ENCODE measurements at regions not wholly inside any gene's neighbourhood (a gene's known extent, or its start where the extent isn't known, plus 50 kb on each side); places are given as distances from the start of the nearest gene placed in this dataset.

DNA sequence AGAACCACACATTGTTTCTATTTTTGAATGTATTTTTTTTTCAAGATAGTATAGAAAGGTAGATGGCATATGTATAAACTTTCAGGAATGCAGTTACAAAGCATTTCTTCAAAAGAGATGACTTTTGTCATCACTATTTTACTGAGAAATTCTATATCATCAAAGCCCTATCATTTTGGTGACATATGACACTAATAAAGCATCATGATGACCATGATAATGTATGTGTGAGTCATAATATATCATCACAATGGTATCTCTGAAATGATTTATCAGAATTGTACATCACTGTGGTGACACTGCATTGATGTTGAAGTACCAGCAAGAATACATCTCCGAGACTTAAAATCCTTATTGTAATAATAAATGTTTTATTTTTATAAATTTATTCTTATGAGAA lies 1740.8 kb downstream of the PCDH7 start:
- DNase-seq, result no peak
- Histone ChIP-seq H3K4me1 (ENCODE audit: control extremely low read depth in 1 of 4, control insufficient read depth in 4 of 4, insufficient read depth in 4 of 4, low read length in 3 of 4) (no peaks in the 10 kb centered on the region), H3K36me3 (ENCODE audit: control insufficient read depth in 4 of 4, insufficient read depth in 4 of 4, low read length in 3 of 4) (no peaks in the 10 kb centered on the region), H3K4me3 (ENCODE audit: control insufficient read depth in 1 of 7, extremely low read depth in 1 of 7, insufficient read depth in 4 of 7, low read depth in 2 of 7, low read length in 6 of 7) (no peak overlapping the region), H3K27ac (ENCODE audit: insufficient read depth in 1 of 2, low read depth in 1 of 2, low read length in 2 of 2, poor library complexity in 1 of 2, severe bottlenecking in 2 of 2) (no peak overlapping the region), H3K27me3 (replicated peaks in 2 of 5; ENCODE audit: control insufficient read depth in 4 of 5, insufficient read depth in 5 of 5, low read length in 4 of 5) (no peaks in the 10 kb centered on the region), H3K9me3 (ENCODE audit: control extremely low read depth in 1 of 5, control insufficient read depth in 4 of 5, insufficient read depth in 2 of 5, low read depth in 1 of 5, low read length in 4 of 5) (no peaks in the 10 kb centered on the region)
- ChIA-PET POLR2A (no interaction called here), CTCF (interaction anchor here (3.0 kb wide), 1 partner anchor 316 kb away, joined by 18 read pairs; no protein-coding TSS in a partner anchor)
- WGBS (ENCODE audit: insufficient coverage), result no CpG with 5 or more reads among the region's 1 CpG

GRCh38 chr4:32462944-32463343 lies 1742.8 kb downstream of the PCDH7 start:
- H3K9me3 ChIP-seq (ENCODE audit: control extremely low read depth in 1 of 5, control insufficient read depth in 4 of 5, insufficient read depth in 2 of 5, low read depth in 1 of 5, low read length in 4 of 5), result no peaks in the 10 kb centered on the region
- no peaks in the 10 kb centered on the region for H3K4me1 ChIP-seq (ENCODE audit: control extremely low read depth in 1 of 4, control insufficient read depth in 4 of 4, insufficient read depth in 4 of 4, low read length in 3 of 4)
- no peak overlapping the region for H3K27ac ChIP-seq (ENCODE audit: insufficient read depth in 1 of 2, low read depth in 1 of 2, low read length in 2 of 2, poor library complexity in 1 of 2, severe bottlenecking in 2 of 2)
- CTCF ChIA-PET, result interaction anchor here (1.1 to 3.0 kb wide), 6 partner anchors 8 to 328 kb away, joined by 3 to 18 read pairs (median 3); no protein-coding TSS in a partner anchor
- H3K27me3 ChIP-seq (replicated peaks in 2 of 5; ENCODE audit: control insufficient read depth in 4 of 5, insufficient read depth in 5 of 5, low read length in 4 of 5), result no peaks in the 10 kb centered on the region
- no peak overlapping the region for H3K4me3 ChIP-seq (ENCODE audit: control insufficient read depth in 1 of 7, extremely low read depth in 1 of 7, insufficient read depth in 4 of 7, low read depth in 2 of 7, low read length in 6 of 7)
- peak; percentile 11 to 49 (median 43) for DNase-seq
- POLR2A ChIA-PET, result no interaction called here
- no peaks in the 10 kb centered on the region for H3K36me3 ChIP-seq (ENCODE audit: control insufficient read depth in 4 of 4, insufficient read depth in 4 of 4, low read length in 3 of 4)
- no CpG with 5 or more reads among the region's 1 CpG for WGBS (ENCODE audit: insufficient coverage)

- H3K9me3 ChIP-seq (ENCODE audit: control extremely low read depth in 1 of 5, control insufficient read depth in 4 of 5, insufficient read depth in 2 of 5, low read depth in 1 of 5, low read length in 4 of 5), result no peaks in the 10 kb centered on the region
- CTCF ChIA-PET, result interaction anchor here (1.3 kb wide), 1 partner anchor 305 kb away, joined by 3 read pairs; no protein-coding TSS in a partner anchor
- DNase-seq, result no peak
- no peak overlapping the region for H3K4me3 ChIP-seq (ENCODE audit: control insufficient read depth in 1 of 7, extremely low read depth in 1 of 7, insufficient read depth in 4 of 7, low read depth in 2 of 7, low read length in 6 of 7)
- POLR2A ChIA-PET, result no interaction called here
- H3K4me1 ChIP-seq (ENCODE audit: control extremely low read depth in 1 of 4, control insufficient read depth in 4 of 4, insufficient read depth in 4 of 4, low read length in 3 of 4), result no peaks in the 10 kb centered on the region
- H3K36me3 ChIP-seq (ENCODE audit: control insufficient read depth in 4 of 4, insufficient read depth in 4 of 4, low read length in 3 of 4), result no peaks in the 10 kb centered on the region
- no CpG with 5 or more reads among the region's 1 CpG for WGBS (ENCODE audit: insufficient coverage)
- no peak overlapping the region for H3K27ac ChIP-seq (ENCODE audit: insufficient read depth in 1 of 2, low read depth in 1 of 2, low read length in 2 of 2, poor library complexity in 1 of 2, severe bottlenecking in 2 of 2)
- H3K27me3 ChIP-seq (replicated peaks in 2 of 5; ENCODE audit: control insufficient read depth in 4 of 5, insufficient read depth in 5 of 5, low read length in 4 of 5), result no peaks in the 10 kb centered on the region
Measured at GRCh38 chr4:32470087-32470585, 1750.0 kb downstream of the PCDH7 start.

DNA sequence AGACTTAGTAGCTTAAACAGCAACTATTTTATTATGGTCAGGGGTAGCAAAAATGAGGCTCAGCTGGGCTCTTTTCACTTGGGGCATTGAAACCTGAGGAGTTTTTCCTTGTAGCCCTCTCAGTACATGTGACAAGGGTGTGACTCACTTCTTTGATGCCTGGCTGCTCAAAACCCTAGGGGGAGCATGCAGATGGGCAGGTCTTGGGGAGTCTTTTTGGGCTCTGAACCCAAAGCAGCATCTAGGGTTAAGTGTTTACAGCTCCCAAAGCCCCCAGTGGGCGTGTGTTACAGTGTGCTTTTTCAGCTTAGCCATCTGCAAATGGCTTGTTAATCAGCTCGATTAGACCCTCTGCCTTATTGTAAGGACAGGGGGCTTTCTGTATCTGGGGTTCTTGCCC lies 1752.7 kb downstream of the PCDH7 start:
- Histone ChIP-seq H3K9me3 (ENCODE audit: control extremely low read depth in 1 of 5, control insufficient read depth in 4 of 5, insufficient read depth in 2 of 5, low read depth in 1 of 5, low read length in 4 of 5) (no peaks in the 10 kb centered on the region), H3K36me3 (ENCODE audit: control insufficient read depth in 4 of 4, insufficient read depth in 4 of 4, low read length in 3 of 4) (no peaks in the 10 kb centered on the region), H3K27me3 (replicated peaks in 2 of 5; ENCODE audit: control insufficient read depth in 4 of 5, insufficient read depth in 5 of 5, low read length in 4 of 5) (no peaks in the 10 kb centered on the region), H3K4me3 (ENCODE audit: control insufficient read depth in 1 of 7, extremely low read depth in 1 of 7, insufficient read depth in 4 of 7, low read depth in 2 of 7, low read length in 6 of 7) (no peak overlapping the region), H3K4me1 (ENCODE audit: control extremely low read depth in 1 of 4, control insufficient read depth in 4 of 4, insufficient read depth in 4 of 4, low read length in 3 of 4) (no peaks in the 10 kb centered on the region), H3K27ac (ENCODE audit: insufficient read depth in 1 of 2, low read depth in 1 of 2, low read length in 2 of 2, poor library complexity in 1 of 2, severe bottlenecking in 2 of 2) (no peak overlapping the region)
- DNase-seq, result no peak
- CTCF ChIA-PET, result no interaction called here
- POLR2A ChIA-PET, result no interaction called here
- WGBS (ENCODE audit: insufficient coverage), result 83% methylated on average over 2 of the region's 2 CpGs

- Histone ChIP-seq H3K27ac (ENCODE audit: insufficient read depth in 1 of 2, low read depth in 1 of 2, low read length in 2 of 2, poor library complexity in 1 of 2, severe bottlenecking in 2 of 2) (no peak overlapping the region), H3K36me3 (ENCODE audit: control insufficient read depth in 4 of 4, insufficient read depth in 4 of 4, low read length in 3 of 4) (no peaks in the 10 kb centered on the region), H3K4me1 (ENCODE audit: control extremely low read depth in 1 of 4, control insufficient read depth in 4 of 4, insufficient read depth in 4 of 4, low read length in 3 of 4) (no peaks in the 10 kb centered on the region), H3K9me3 (ENCODE audit: control extremely low read depth in 1 of 5, control insufficient read depth in 4 of 5, insufficient read depth in 2 of 5, low read depth in 1 of 5, low read length in 4 of 5) (no peaks in the 10 kb centered on the region), H3K4me3 (ENCODE audit: control insufficient read depth in 1 of 7, extremely low read depth in 1 of 7, insufficient read depth in 4 of 7, low read depth in 2 of 7, low read length in 6 of 7) (no peak overlapping the region), H3K27me3 (replicated peaks in 2 of 5; ENCODE audit: control insufficient read depth in 4 of 5, insufficient read depth in 5 of 5, low read length in 4 of 5) (no peaks in the 10 kb centered on the region)
- ChIA-PET POLR2A (no interaction called here), CTCF (interaction anchor here (0.8 kb wide), 1 partner anchor 11 kb away, joined by 3 read pairs; no protein-coding TSS in a partner anchor)
- no peak for DNase-seq
- WGBS (ENCODE audit: insufficient coverage), result 99% methylated on average over 6 of the region's 7 CpGs
Measured at GRCh38 chr4:32475710-32476109, 1755.5 kb downstream of the PCDH7 start.

GRCh38 chr4:32477518-32477917 lies 1757.3 kb downstream of the PCDH7 start:
- no peak for DNase-seq
- Histone ChIP-seq H3K27me3 (replicated peaks in 2 of 5; ENCODE audit: control insufficient read depth in 4 of 5, insufficient read depth in 5 of 5, low read length in 4 of 5) (no peaks in the 10 kb centered on the region), H3K4me3 (ENCODE audit: control insufficient read depth in 1 of 7, extremely low read depth in 1 of 7, insufficient read depth in 4 of 7, low read depth in 2 of 7, low read length in 6 of 7) (no peak overlapping the region), H3K9me3 (ENCODE audit: control extremely low read depth in 1 of 5, control insufficient read depth in 4 of 5, insufficient read depth in 2 of 5, low read depth in 1 of 5, low read length in 4 of 5) (no peaks in the 10 kb centered on the region), H3K4me1 (ENCODE audit: control extremely low read depth in 1 of 4, control insufficient read depth in 4 of 4, insufficient read depth in 4 of 4, low read length in 3 of 4) (no peaks in the 10 kb centered on the region), H3K36me3 (ENCODE audit: control insufficient read depth in 4 of 4, insufficient read depth in 4 of 4, low read length in 3 of 4) (no peaks in the 10 kb centered on the region), H3K27ac (ENCODE audit: insufficient read depth in 1 of 2, low read depth in 1 of 2, low read length in 2 of 2, poor library complexity in 1 of 2, severe bottlenecking in 2 of 2) (no peak overlapping the region)
- 80% methylated on average over 1 of the region's 2 CpGs for WGBS (ENCODE audit: insufficient coverage)
- POLR2A ChIA-PET, result no interaction called here
- CTCF ChIA-PET, result no interaction called here

GRCh38 chr4:32485956-32486355 lies 1765.8 kb downstream of the PCDH7 start:
- 0% methylated on average over 2 of the region's 2 CpGs for WGBS (ENCODE audit: insufficient coverage)
- no peaks in the 10 kb centered on the region for H3K27me3 ChIP-seq (replicated peaks in 2 of 5; ENCODE audit: control insufficient read depth in 4 of 5, insufficient read depth in 5 of 5, low read length in 4 of 5)
- H3K36me3 ChIP-seq (ENCODE audit: control insufficient read depth in 4 of 4, insufficient read depth in 4 of 4, low read length in 3 of 4), result no peaks in the 10 kb centered on the region
- no peak overlapping the region for H3K4me3 ChIP-seq (ENCODE audit: control insufficient read depth in 1 of 7, extremely low read depth in 1 of 7, insufficient read depth in 4 of 7, low read depth in 2 of 7, low read length in 6 of 7)
- no peak overlapping the region for H3K27ac ChIP-seq (ENCODE audit: insufficient read depth in 1 of 2, low read depth in 1 of 2, low read length in 2 of 2, poor library complexity in 1 of 2, severe bottlenecking in 2 of 2)
- H3K9me3 ChIP-seq (ENCODE audit: control extremely low read depth in 1 of 5, control insufficient read depth in 4 of 5, insufficient read depth in 2 of 5, low read depth in 1 of 5, low read length in 4 of 5), result no peaks in the 10 kb centered on the region
- CTCF ChIA-PET, result no interaction called here
- POLR2A ChIA-PET, result no interaction called here
- H3K4me1 ChIP-seq (ENCODE audit: control extremely low read depth in 1 of 4, control insufficient read depth in 4 of 4, insufficient read depth in 4 of 4, low read length in 3 of 4), result no peaks in the 10 kb centered on the region
- peak in 1 of 3 donors; percentile 0 for DNase-seq

Measured in common myeloid progenitor, CD34-positive (primary cell).